C4-2B (cell line): ENCODE measurements at regions not wholly inside any gene's neighbourhood (a gene's known extent, or its start where the extent isn't known, plus 50 kb on each side); places are given as distances from the start of the nearest gene placed in this dataset.

Source experiments
- CTCF ChIP-seq: fragments of 450-650 bp; conservative IDR thresholded peaks from 2 replicates; pipeline ENCODE4 v1.5.1; 2017; ENCODE audit warnings: mild to moderate bottlenecking
- ZFX ChIP-seq: fragments of 450-650 bp; IDR thresholded peaks from 2 replicates; pipeline ENCODE4 v1.6.1; 2017

GRCh38 chr11:134500621-134501020 lies 88.6 kb upstream of the B3GAT1 start:
- TF ChIP-seq CTCF = no peak
- no peak for TF ChIP-seq ZFX
